Spleen (tissue), 7 donors: ENCODE measurements at regions not wholly inside any gene's neighbourhood (a gene's known extent, or its start where the extent isn't known, plus 50 kb on each side); places are given as distances from the start of the nearest gene placed in this dataset.

Source experiments
- CTCF ChIP-seq, 11 experiments: fragments of 200-600 bp in 7 of 11; fragments of 450-650 bp in 4 of 11; sonication (generic) in 4 of 11; IDR thresholded peaks in 8 of 11; conservative IDR thresholded peaks in 3 of 11; 1 replicate in 7 of 11; 2 replicates in 4 of 11; pipeline versions ENCODE4 v1.4.0 to v1.8.0; 2016 to 2021; ENCODE audit warnings: antibody characterized with exemption in 11 of 11, inconsistent platforms in 4 of 11, mild to moderate bottlenecking in 1 of 11
- POLR2A ChIP-seq, 3 donors: fragments of 450-650 bp; IDR thresholded peaks; one replicate each; pipeline ENCODE4 v1.5.1; 2017; ENCODE audit warnings: antibody characterized with exemption in 3 of 3, mild to moderate bottlenecking in 1 of 3
- donor health status: DM: no; HTN: no; CAD: no; lungs with moderate emphysema.
- donor health status: DM: no; HTN: no; CAD: no.
- donor health status: DM: no; HTN: no; CAD: no.

- TF ChIP-seq CTCF (IDR thresholded peaks at IDR 0.05 in 8 of 11, conservative IDR thresholded peaks at IDR 0.05 in 3 of 11) (no peak), POLR2A (IDR thresholded peaks at IDR 0.05) (no peak)
These were observed 532.9 kb upstream of the CRIM1 start for GRCh38 chr2:35822716-35823115.
